HEK293 (cell line): ENCODE measurements at regions not wholly inside any gene's neighbourhood (a gene's known extent, or its start where the extent isn't known, plus 50 kb on each side); places are given as distances from the start of the nearest gene placed in this dataset.

Experiments
- CTCF ChIA-PET: fragments of 350-600 bp; formaldehyde crosslinking; extraction: SDS; loops from one replicate; lab custom pipeline; 2021; ENCODE audit warnings: antibody characterized with exemption; lab: Yijun Ruan, JAX
- POLR2A ChIA-PET: fragments of 300-600 bp; formaldehyde crosslinking; extraction: SDS; loops from one replicate; lab custom pipeline; 2020; ENCODE audit warnings: antibody characterized with exemption, inconsistent platforms; lab: Yijun Ruan, JAX
- H3K27ac ChIP-seq: fragments of 200-500 bp; sonication (Bioruptor generic); 2 replicates; pipeline ENCODE4 v1.5.1; 2014; ENCODE audit warnings: low read depth, low read length, control low read depth, inconsistent platforms; ENCODE audit errors: extremely low read depth
- H3K36me3 ChIP-seq, 2 experiments: fragments of 200-500 bp in 1 of 2; sonication (Bioruptor generic) in 1 of 2; 1 replicate in 1 of 2; 2 replicates in 1 of 2; pipeline ENCODE4 v1.5.1; 2014 to 2017; ENCODE audit warnings: inconsistent platforms in 2 of 2, low read length in 2 of 2; ENCODE audit not compliant: control insufficient read depth in 2 of 2, insufficient read depth in 1 of 2
- H3K4me1 ChIP-seq: fragments of 200-500 bp; sonication (Bioruptor generic); 2 replicates; pipeline ENCODE4 v1.5.1; 2014; ENCODE audit warnings: mild to moderate bottlenecking, low read length, inconsistent platforms; ENCODE audit not compliant: control insufficient read depth, insufficient read depth
- H3K4me3 ChIP-seq: 2 replicates; pipeline ENCODE4 v1.5.1; 2011; ENCODE audit warnings: low read depth, mild to moderate bottlenecking, control low read depth, low read length, moderate library complexity
- H3K9me3 ChIP-seq: fragments of 200-500 bp; sonication (Bioruptor generic); 2 replicates; pipeline ENCODE4 v1.5.1; 2014; ENCODE audit warnings: low read depth, low read length, inconsistent platforms; ENCODE audit not compliant: control insufficient read depth, insufficient read depth
- BCL11B ChIP-seq: fragments of 450-650 bp; formaldehyde crosslinking; IDR thresholded peaks from 2 replicates; pipeline ENCODE4 v1.5.1; 2016; ENCODE audit warnings: low read depth, missing biosample characterization, missing genetic modification characterization
- FEZF1 ChIP-seq: fragments of 450-650 bp; formaldehyde crosslinking; IDR thresholded peaks from 2 replicates; pipeline ENCODE4 v1.5.1; 2016; ENCODE audit warnings: missing biosample characterization, missing genetic modification characterization
- GLIS2 ChIP-seq: fragments of 450-650 bp; formaldehyde crosslinking; IDR thresholded peaks from 2 replicates; pipeline ENCODE4 v1.5.1; 2016; ENCODE audit warnings: missing biosample characterization, missing genetic modification characterization
- PRDM1 ChIP-seq: fragments of 450-650 bp; formaldehyde crosslinking; IDR thresholded peaks from 2 replicates; pipeline ENCODE4; 2016; ENCODE audit warnings: missing biosample characterization, missing genetic modification characterization
- SP2 ChIP-seq: fragments of 450-650 bp; formaldehyde crosslinking; IDR thresholded peaks from 2 replicates; pipeline ENCODE4 v1.5.1; 2016; ENCODE audit warnings: missing biosample characterization, missing genetic modification characterization
- ZEB2 ChIP-seq: fragments of 450-650 bp; formaldehyde crosslinking; IDR thresholded peaks from 2 replicates; pipeline ENCODE4 v1.5.1; 2016; ENCODE audit warnings: missing biosample characterization, missing genetic modification characterization
- ZFHX2 ChIP-seq: fragments of 450-650 bp; formaldehyde crosslinking; conservative IDR thresholded peaks from 2 replicates; pipeline ENCODE4 v1.5.1; 2016; ENCODE audit warnings: missing biosample characterization, missing genetic modification characterization
- ZFP41 ChIP-seq: fragments of 450-650 bp; formaldehyde crosslinking; IDR thresholded peaks from 2 replicates; pipeline ENCODE4 v1.5.1; 2016; ENCODE audit warnings: missing biosample characterization, missing genetic modification characterization, borderline replicate concordance
- ZIC2 ChIP-seq: fragments of 450-650 bp; formaldehyde crosslinking; IDR thresholded peaks from 2 replicates; pipeline ENCODE4 v1.5.1; 2016; ENCODE audit warnings: missing biosample characterization, missing genetic modification characterization
- ZNF114 ChIP-seq: fragments of 450-650 bp; formaldehyde crosslinking; IDR thresholded peaks from 2 replicates; pipeline ENCODE4 v1.5.0; 2017; ENCODE audit warnings: missing biosample characterization, missing genetic modification characterization
- ZNF19 ChIP-seq: fragments of 450-650 bp; formaldehyde crosslinking; IDR thresholded peaks from 2 replicates; pipeline ENCODE4; 2016; ENCODE audit warnings: missing biosample characterization, missing genetic modification characterization, low read depth
- ZNF214 ChIP-seq: fragments of 450-650 bp; formaldehyde crosslinking; IDR thresholded peaks from 2 replicates; pipeline ENCODE4 v1.5.1; 2017; ENCODE audit warnings: missing biosample characterization, mild to moderate bottlenecking, missing genetic modification characterization, borderline replicate concordance
- ZNF221 ChIP-seq: fragments of 450-650 bp; formaldehyde crosslinking; IDR thresholded peaks from 2 replicates; pipeline ENCODE4 v1.5.1; 2017; ENCODE audit warnings: missing biosample characterization, missing genetic modification characterization, borderline replicate concordance
- ZNF311 ChIP-seq: fragments of 450-650 bp; formaldehyde crosslinking; IDR thresholded peaks from 2 replicates; pipeline ENCODE4 v1.5.1; 2017; ENCODE audit warnings: missing biosample characterization, missing genetic modification characterization, borderline replicate concordance
- ZNF354C ChIP-seq: fragments of 450-650 bp; formaldehyde crosslinking; IDR thresholded peaks from 2 replicates; pipeline ENCODE4 v1.5.1; 2016; ENCODE audit warnings: missing biosample characterization, missing genetic modification characterization, low read depth, borderline replicate concordance
- ZNF366 ChIP-seq: fragments of 450-650 bp; formaldehyde crosslinking; conservative IDR thresholded peaks from 2 replicates; pipeline ENCODE4 v1.5.1; 2016; ENCODE audit warnings: missing biosample characterization, missing genetic modification characterization
- ZNF37A ChIP-seq: fragments of 450-650 bp; IDR thresholded peaks from 2 replicates; pipeline ENCODE4 v1.5.1; 2018; ENCODE audit warnings: missing biosample characterization, missing genetic modification characterization
- ZNF561 ChIP-seq: fragments of 450-650 bp; IDR thresholded peaks from 2 replicates; pipeline ENCODE4 v1.5.1; 2018; ENCODE audit warnings: missing biosample characterization, missing genetic modification characterization, borderline replicate concordance
- ZNF596 ChIP-seq: fragments of 450-650 bp; IDR thresholded peaks from 2 replicates; pipeline ENCODE4 v1.5.0; 2018; ENCODE audit warnings: missing biosample characterization, mild to moderate bottlenecking, missing genetic modification characterization, moderate library complexity
- ZNF629 ChIP-seq: fragments of 450-650 bp; formaldehyde crosslinking; IDR thresholded peaks from 2 replicates; pipeline ENCODE4 v1.5.1; 2017; ENCODE audit warnings: missing biosample characterization, missing genetic modification characterization
- ZNF747 ChIP-seq: fragments of 450-650 bp; formaldehyde crosslinking; IDR thresholded peaks from 2 replicates; pipeline ENCODE4 v1.5.1; 2016; ENCODE audit warnings: missing biosample characterization, missing genetic modification characterization
- ZNF776 ChIP-seq: fragments of 450-650 bp; formaldehyde crosslinking; IDR thresholded peaks from 2 replicates; pipeline ENCODE4 v1.5.0; 2017; ENCODE audit warnings: missing biosample characterization, missing genetic modification characterization, borderline replicate concordance
- ZSCAN16 ChIP-seq: fragments of 450-650 bp; formaldehyde crosslinking; IDR thresholded peaks from 2 replicates; pipeline ENCODE4 v1.5.1; 2016; ENCODE audit warnings: missing biosample characterization, missing genetic modification characterization
- TF ChIP-seq, protein P1 (sequence below): fragments of 450-650 bp; formaldehyde crosslinking; IDR thresholded peaks from 2 replicates; pipeline ENCODE4 v1.5.1; 2016; ENCODE audit warnings: missing biosample characterization, missing genetic modification characterization
- TF ChIP-seq, protein P2 (sequence below): fragments of 450-650 bp; formaldehyde crosslinking; IDR thresholded peaks from 2 replicates; pipeline ENCODE4 v1.5.1; 2016; ENCODE audit warnings: missing biosample characterization, missing genetic modification characterization
- TF ChIP-seq, protein P3 (sequence below): fragments of 450-650 bp; formaldehyde crosslinking; IDR thresholded peaks from 2 replicates; pipeline ENCODE4 v1.5.1; 2016; ENCODE audit warnings: missing biosample characterization, missing genetic modification characterization
- TF ChIP-seq, protein P4 (sequence below): fragments of 450-650 bp; formaldehyde crosslinking; IDR thresholded peaks from 2 replicates; pipeline ENCODE4 v1.5.1; 2016; ENCODE audit warnings: missing biosample characterization, missing genetic modification characterization
- TF ChIP-seq, protein P5 (sequence below): fragments of 450-650 bp; formaldehyde crosslinking; IDR thresholded peaks from 2 replicates; pipeline ENCODE4 v1.5.1; 2016; ENCODE audit warnings: missing biosample characterization, missing genetic modification characterization
- TF ChIP-seq, protein P6 (sequence below): fragments of 450-650 bp; formaldehyde crosslinking; IDR thresholded peaks from 2 replicates; pipeline ENCODE4 v1.5.1; 2016; ENCODE audit warnings: missing biosample characterization, missing genetic modification characterization

DNA sequence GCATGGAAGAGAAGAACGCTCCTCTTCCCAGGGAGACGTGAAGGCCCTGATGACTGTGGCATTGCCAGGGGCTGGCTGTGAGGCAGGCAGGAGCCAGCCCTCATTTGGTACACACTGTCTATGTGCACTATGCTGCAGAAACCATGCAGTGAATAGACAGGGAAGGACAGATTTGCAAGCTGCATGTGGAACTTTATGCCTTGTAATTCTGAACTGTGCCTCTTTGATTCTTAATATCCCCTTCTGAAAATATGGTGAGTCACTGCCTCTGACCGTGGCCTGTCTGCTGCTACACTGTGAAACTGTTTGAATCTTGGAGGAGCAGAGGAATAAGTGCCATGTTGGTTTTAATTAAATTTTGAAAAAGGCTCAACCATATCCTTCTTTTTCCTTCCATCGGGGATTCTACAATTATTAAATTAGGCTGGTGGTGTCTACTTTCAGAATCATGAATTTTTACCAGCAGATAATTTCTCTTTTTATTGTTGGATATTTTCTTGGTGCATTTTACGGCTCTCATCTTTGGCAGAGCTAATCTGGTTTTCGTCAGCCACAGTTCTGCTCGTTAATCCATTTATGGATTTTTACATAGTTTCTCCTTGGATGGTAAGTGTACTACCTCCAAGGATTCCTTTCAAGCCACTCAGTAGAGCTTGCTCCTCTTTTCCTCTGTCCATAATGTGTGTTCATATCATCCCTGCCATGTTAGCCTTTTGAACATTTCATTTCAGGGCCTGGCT lies 301.0 kb upstream of the SLC35B3 start:
- H3K27ac ChIP-seq, result no peak overlapping the region
- H3K9me3 ChIP-seq, result no peaks in the 10 kb centered on the region
- H3K4me1 ChIP-seq, result no peaks in the 10 kb centered on the region
- no peaks in the 10 kb centered on the region for H3K36me3 ChIP-seq
- H3K4me3 ChIP-seq, result no peak overlapping the region
- TF ChIP-seq ZEB2 (tag by site-specific recombination) (no peak), ZNF214 (no peak), ZNF747 (no peak), ZNF629 (tag by site-specific recombination) (no peak), FEZF1 (tag by site-specific recombination) (no peak), ZNF776 (tag by site-specific recombination) (no peak), ZNF221 (tag by site-specific recombination) (no peak), ZFHX2 (tag by site-specific recombination) (no peak), ZNF366 (tag by site-specific recombination) (no peak), ZSCAN16 (tag by site-specific recombination) (no peak)
- ChIA-PET CTCF (interaction anchor here (0.6 to 0.7 kb wide), 3 partner anchors 20 to 1753 kb away, joined by 4 to 5 read pairs (median 4); no protein-coding TSS in a partner anchor), POLR2A (no interaction called here)

DNA sequence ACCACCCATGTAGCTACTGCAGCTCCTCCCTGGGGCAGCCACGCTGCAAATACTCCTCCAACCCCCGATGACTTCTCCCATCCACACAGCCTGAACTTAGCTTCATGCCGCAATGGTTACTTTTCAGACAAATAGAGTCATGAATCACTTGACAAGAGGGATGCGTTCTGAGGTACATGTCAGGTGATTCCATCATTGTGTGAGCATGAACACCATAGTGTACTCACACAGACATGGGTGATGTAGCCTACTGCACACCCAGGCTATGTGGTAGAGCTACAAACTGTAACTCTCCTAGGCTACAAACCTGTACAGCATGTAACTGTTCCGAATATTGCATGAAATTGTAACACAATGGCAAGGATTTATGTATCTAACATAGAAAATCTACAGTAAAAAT lies 298.5 kb upstream of the SLC35B3 start:
- ChIA-PET POLR2A (no interaction called here), CTCF (interaction anchor here (0.6 to 1.5 kb wide), 2 partner anchors 26 to 455 kb away, joined by 3 to 4 read pairs; no protein-coding TSS in a partner anchor)
- Histone ChIP-seq H3K4me3 (no peak overlapping the region), H3K36me3 (no peaks in the 10 kb centered on the region), H3K9me3 (no peaks in the 10 kb centered on the region), H3K27ac (no peak overlapping the region), H3K4me1 (no peaks in the 10 kb centered on the region)
- TF ChIP-seq ZIC2 (no peak), ZNF354C (tag by site-specific recombination) (no peak), BCL11B (no peak), ZNF114 (tag by site-specific recombination) (no peak), SP2 (no peak), PRDM1 (tag by site-specific recombination) (no peak), GLIS2 (tag by site-specific recombination) (no peak), ZNF596 (tag by site-specific recombination) (no peak), ZNF311 (tag by site-specific recombination) (no peak), ZNF561 (tag by site-specific recombination) (no peak), ZNF37A (tag by site-specific recombination) (no peak), ZFP41 (no peak), ZNF19 (no peak)
- TF ChIP-seq, protein P1, sequence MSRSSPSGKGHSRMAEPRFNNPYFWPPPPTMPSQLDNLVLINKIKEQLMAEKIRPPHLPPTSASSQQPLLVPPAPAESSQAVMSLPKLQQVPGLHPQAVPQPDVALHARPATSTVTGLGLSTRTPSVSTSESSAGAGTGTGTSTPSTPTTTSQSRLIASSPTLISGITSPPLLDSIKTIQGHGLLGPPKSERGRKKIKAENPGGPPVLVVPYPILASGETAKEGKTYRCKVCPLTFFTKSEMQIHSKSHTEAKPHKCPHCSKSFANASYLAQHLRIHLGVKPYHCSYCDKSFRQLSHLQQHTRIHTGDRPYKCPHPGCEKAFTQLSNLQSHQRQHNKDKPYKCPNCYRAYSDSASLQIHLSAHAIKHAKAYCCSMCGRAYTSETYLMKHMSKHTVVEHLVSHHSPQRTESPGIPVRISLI (tag by site-specific recombination), result no peak
- TF ChIP-seq, protein P2, sequence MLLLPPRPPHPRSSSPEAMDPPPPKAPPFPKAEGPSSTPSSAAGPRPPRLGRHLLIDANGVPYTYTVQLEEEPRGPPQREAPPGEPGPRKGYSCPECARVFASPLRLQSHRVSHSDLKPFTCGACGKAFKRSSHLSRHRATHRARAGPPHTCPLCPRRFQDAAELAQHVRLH (tag by site-specific recombination), result no peak
- TF ChIP-seq, protein P3, sequence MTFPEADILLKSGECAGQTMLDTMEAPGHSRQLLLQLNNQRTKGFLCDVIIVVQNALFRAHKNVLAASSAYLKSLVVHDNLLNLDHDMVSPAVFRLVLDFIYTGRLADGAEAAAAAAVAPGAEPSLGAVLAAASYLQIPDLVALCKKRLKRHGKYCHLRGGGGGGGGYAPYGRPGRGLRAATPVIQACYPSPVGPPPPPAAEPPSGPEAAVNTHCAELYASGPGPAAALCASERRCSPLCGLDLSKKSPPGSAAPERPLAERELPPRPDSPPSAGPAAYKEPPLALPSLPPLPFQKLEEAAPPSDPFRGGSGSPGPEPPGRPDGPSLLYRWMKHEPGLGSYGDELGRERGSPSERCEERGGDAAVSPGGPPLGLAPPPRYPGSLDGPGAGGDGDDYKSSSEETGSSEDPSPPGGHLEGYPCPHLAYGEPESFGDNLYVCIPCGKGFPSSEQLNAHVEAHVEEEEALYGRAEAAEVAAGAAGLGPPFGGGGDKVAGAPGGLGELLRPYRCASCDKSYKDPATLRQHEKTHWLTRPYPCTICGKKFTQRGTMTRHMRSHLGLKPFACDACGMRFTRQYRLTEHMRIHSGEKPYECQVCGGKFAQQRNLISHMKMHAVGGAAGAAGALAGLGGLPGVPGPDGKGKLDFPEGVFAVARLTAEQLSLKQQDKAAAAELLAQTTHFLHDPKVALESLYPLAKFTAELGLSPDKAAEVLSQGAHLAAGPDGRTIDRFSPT (tag by site-specific recombination), result no peak
- TF ChIP-seq, protein P4, sequence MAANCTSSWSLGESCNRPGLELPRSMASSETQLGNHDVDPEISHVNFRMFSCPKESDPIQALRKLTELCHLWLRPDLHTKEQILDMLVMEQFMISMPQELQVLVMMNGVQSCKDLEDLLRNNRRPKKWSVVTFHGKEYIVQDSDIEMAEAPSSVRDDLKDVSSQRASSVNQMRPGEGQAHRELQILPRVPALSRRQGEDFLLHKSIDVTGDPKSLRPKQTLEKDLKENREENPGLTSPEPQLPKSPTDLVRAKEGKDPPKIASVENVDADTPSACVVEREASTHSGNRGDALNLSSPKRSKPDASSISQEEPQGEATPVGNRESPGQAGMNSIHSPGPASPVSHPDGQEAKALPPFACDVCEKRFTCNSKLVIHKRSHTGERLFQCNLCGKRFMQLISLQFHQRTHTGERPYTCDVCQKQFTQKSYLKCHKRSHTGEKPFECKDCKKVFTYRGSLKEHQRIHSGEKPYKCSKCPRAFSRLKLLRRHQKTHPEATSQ (tag by site-specific recombination), result no peak
- TF ChIP-seq, protein P5, sequence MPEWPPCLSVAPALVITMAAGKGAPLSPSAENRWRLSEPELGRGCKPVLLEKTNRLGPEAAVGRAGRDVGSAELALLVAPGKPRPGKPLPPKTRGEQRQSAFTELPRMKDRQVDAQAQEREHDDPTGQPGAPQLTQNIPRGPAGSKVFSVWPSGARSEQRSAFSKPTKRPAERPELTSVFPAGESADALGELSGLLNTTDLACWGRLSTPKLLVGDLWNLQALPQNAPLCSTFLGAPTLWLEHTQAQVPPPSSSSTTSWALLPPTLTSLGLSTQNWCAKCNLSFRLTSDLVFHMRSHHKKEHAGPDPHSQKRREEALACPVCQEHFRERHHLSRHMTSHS, result no peak
- TF ChIP-seq, protein P6, sequence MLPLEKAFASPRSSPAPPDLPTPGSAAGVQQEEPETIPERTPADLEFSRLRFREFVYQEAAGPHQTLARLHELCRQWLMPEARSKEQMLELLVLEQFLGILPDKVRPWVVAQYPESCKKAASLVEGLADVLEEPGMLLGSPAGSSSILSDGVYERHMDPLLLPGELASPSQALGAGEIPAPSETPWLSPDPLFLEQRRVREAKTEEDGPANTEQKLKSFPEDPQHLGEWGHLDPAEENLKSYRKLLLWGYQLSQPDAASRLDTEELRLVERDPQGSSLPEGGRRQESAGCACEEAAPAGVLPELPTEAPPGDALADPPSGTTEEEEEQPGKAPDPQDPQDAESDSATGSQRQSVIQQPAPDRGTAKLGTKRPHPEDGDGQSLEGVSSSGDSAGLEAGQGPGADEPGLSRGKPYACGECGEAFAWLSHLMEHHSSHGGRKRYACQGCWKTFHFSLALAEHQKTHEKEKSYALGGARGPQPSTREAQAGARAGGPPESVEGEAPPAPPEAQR, result no peak
